A204.1 (cell line): ENCODE measurements at regions not wholly inside any gene's neighbourhood (a gene's known extent, or its start where the extent isn't known, plus 50 kb on each side); places are given as distances from the start of the nearest gene placed in this dataset.

Source experiments
- FAIRE-seq: peaks from 2 replicates; lab custom pipeline; 2012; peaks lifted over from hg19 to GRCh38; lab: Jason Lieb, UNC

GRCh38 chr1:23639460-23640095 lies 52.0 kb upstream of the RPL11 start:
- FAIRE-seq, result no peak

DNA sequence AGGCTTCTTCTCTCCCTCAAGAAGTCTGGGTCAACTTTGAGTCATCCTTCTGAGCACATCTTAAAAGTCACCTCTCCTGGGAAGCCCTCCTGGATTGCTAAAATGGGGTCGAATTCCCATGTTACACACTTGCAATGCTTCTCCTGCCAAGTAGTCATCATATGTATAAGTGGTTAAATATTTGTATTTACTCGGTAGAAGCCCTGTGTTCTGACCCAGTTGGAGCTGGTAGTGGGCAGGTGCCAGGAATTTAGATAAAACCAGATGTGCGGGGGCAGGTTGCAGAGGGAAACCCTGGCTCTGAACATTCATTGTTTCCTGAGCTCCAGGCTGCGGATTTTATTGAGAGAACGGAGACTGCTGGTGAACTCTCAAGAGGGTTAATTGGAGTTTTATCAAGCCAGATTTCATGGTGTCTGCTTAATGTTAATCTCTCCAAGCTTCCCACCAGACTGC lies 52.8 kb upstream of the RPL11 start:
- no peak for FAIRE-seq

GRCh38 chr1:23638188-23638619 lies 53.4 kb upstream of the RPL11 start:
- no peak for FAIRE-seq

DNA sequence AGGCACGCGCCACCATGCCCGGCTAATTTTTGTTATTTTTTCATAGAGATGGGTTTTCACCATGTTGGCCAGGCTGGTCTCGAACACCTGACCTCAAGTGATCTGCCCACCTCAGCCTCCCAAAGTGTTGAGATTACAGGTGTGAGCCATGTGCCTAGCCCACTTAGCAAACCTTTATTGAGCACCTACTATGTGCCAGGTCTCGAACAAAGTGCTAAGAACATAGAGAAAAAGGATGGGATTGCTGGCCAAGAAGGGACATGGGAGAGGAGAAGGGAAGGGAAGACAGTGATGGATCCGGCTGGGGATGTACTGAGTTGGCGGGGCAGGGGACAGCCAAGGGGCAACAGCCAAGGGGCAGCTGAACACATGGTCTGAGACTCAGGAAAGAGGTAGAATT lies 55.6 kb upstream of the RPL11 start:
- no peak for FAIRE-seq

DNA sequence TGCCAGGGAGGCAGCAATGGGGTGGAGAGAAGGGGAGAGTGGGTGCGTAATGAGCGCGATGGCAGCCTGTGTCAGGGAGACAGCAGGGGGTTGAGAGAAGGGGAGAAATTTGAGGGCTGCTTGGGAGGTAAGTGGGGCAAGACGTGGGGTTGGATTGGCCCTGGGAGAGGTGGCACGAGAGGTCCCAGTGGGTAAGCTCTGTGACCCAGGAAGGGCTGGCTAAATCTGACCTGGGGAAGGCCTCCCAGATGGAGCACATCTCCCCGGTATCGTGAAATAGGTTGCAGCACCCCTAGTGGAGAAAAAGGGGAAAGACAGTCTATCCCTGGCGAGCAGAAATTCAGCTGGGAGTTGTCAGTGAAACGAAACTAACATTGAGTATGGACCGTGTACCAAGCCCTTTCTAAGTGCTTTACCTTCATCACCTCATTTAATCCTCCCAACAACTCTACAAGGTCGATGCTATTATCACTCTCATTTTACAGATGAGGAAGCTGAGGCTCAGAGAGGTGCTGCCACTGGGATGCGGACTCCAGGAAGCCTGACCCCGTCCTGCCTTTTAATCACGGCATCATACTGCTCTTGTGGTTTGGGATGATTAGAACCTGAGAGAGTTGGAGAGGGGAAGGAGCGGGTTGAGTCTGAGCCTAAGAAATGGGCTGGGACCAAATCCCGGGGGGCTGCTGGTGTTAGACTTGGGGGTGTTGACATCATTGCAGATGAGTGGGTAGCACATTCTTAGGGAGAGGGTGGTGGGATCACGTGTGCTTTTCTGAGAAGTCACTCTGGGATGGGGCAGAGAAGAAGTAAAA lies 56.6 kb upstream of the RPL11 start:
- FAIRE-seq, result peak; percentile 84

DNA sequence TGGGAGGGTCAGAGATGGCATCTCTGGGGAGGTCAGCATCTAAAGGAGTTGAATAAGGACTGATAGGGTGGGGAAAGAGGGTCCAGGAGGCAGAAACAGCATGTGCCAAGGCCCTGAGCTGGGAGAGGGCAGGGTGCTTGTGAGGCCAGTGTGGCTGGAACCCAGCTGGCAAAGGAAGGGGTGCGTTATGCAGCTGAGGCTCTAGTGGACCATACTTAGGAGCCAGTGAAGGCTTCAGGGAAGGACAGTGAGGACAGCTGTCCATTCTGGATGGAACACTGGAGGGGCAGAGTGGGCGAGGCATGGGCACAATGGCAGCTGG lies 57.1 kb upstream of the RPL11 start:
- no peak for FAIRE-seq

- no peak for FAIRE-seq
These were observed 59.0 kb upstream of the RPL11 start for GRCh38 chr1:23632479-23633160.

DNA sequence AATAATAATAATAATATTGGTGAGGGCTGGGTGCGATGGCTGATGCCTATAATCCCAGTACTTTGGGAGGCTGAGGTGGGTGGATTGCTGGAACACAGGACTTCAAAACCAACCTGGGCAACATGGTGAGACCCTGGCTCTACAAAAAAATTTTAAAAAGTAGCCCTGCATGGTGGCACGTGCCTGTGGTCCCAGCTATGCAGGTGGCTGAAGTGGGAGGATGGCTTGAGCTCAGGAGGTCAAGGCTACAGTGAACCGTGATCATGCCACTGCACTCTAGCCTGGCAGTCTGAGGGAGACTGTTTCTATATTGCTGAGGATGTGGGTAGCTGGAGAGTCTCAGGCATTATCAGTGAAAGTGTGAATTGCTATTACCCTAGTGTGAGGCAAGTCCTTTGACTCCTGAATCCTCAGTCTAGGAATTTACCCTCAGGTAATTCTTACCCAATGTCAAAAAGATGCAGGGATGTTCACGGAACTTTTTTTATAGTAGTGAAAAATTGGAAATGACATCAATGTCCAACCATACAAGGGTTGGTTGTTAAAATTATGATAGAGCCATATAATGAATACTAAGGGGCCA lies 61.8 kb upstream of the RPL11 start:
- FAIRE-seq, result no peak

DNA sequence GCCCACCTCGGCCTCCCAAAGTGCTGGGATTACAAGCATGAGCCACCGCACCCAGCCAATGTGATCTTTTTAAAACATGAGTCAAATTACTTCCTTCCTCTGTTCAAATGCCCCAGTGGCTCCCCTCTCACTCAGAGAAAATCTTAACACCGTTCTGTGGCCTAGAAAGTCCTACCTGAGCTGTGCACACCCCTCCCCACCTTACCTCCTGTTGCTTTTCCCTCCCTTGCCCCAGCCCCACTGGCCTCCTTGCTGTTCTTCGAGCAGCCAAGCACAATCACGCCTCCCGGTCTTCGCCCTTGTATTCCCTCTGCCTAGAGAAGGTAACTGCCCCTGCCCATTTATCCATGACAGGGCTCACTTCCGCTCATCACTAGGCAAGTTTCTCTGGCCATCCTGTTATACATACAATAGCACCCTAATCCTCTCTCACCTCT lies 62.6 kb upstream of the RPL11 start:
- FAIRE-seq, result no peak

DNA sequence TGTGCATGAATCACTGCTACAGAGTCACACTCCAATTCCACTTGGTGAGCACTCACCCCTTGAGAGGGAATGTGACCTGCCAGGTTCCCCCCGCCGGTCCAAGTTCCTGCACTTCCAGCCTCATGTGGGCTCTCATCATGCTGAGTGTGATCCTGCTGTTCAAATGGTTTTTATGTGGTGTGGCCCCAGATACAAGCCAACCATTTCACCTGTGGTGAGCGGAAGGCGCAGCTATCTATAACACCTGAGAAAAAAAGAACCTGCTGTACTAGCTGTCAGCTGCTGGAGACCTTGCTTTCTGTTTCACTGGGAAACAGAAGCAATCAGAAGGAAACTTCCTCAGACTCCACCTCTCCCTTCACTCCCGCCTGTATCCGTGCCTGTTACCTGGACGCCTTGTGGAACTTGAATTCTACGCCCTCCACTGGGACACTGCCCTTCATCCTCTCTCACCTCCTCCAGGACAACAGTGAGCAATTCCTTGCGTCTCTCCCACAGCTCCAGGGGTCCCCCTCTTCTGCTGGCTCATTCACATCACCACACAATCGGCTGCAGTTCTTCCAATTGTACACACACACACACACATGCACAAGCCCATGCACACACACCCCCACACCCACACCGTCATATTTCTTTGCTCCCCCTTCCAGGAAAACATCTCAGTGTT lies 64.4 kb upstream of the RPL11 start:
- no peak for FAIRE-seq

DNA sequence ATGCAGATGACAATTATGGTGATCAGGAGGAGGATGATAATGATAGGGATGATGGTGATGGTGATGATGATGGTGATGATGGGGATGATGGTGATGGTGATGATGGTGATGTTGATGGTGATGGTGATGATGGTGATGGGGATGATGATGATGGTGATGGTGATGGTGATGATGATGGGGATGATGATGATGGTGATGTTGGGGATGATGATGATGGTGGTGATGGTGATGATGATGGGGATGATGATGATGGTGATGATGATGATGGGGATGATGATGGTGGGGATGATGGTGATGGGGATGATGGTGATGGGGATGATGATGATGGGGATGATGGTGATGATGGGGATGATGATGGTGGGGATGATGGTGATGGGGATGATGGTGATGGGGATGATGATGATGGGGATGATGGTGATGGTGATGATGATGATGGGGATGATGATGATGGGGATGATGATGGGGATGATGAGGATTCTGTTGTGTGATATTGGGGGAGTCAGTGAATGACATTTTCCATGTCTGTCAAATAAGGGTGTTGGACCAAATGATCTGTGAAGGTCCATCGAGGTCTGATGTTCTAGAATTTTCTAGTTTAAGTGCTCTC lies 65.6 kb upstream of the RPL11 start:
- no peak for FAIRE-seq

DNA sequence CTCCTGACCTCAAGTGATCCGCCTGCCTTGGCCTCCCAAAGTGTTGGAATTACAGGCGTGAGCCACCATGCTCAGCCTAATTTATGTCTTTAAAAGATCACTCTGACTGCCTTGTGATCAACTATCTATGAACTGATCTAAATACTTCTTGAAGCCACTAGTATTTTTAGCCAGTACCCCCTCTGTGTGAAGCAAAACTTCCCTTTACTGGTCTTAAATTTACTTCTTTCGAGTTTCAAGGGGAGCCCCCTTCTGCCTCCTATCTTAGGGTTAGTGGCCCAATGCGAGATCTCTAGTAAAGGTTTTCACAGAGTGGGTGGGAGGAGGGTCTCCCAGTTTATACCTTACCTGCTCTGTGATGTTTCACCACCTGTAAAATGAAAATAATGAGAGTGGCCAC lies 66.1 kb upstream of the RPL11 start:
- FAIRE-seq, result no peak

- FAIRE-seq, result no peak
These were observed 65.1 kb upstream of the ID3 start for GRCh38 chr1:23624440-23624839.

GRCh38 chr1:23622284-23622683 lies 63.0 kb upstream of the ID3 start:
- no peak for FAIRE-seq

DNA sequence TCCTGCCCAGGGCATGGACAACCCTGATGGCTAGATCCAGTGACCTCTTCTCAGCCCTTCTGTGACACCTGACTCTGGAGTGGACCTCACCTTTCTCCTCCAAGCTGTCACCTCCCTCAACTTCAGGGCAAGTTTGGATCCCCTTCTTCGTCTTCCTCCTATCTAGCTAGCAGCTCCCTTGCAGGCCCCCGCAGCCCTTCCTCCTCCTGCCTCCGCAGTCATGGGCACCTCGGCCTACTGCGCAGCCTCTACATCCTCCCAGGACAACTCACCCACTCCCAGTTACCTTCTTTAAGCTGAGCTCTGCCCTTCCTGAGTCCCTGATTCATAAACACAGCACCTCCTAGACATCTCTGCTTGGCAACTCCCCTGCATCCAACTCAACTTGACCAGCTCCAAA lies 61.3 kb upstream of the ID3 start:
- FAIRE-seq, result no peak

GRCh38 chr1:23619299-23620188 lies 60.2 kb upstream of the ID3 start:
- FAIRE-seq, result no peak

- FAIRE-seq, result no peak
These were observed 59.3 kb upstream of the ID3 start for GRCh38 chr1:23618586-23619083.

- no peak for FAIRE-seq
These were observed 57.8 kb upstream of the ID3 start for GRCh38 chr1:23617084-23617521.

GRCh38 chr1:23616292-23616824 lies 57.1 kb upstream of the ID3 start:
- no peak for FAIRE-seq

GRCh38 chr1:23615852-23616251 lies 56.6 kb upstream of the ID3 start:
- no peak for FAIRE-seq
